ENCODE measurements at regions not wholly inside any gene's neighbourhood (a gene's known extent, or its start where the extent isn't known, plus 50 kb on each side); places are given as distances from the start of the nearest gene placed in this dataset.
A peak's percentile ranks its signal among the peaks of the same experiment; 100 is the strongest.
"Not testable (repeated sequence)": the region's sequence is repeated elsewhere in the genome, so short reads cannot be mapped to it uniquely, and the experiment has no call there.

- H3K27me3 ChIP-seq, result no peaks in the 10 kb centered on the region
- no peak overlapping the region for H2AFZ ChIP-seq
- 48% methylated on average over 2 of the region's 2 CpGs for WGBS (ENCODE audit: low lambda C conversion rate, missing lambda C conversion rate)
- peaks cover 8% of the 10 kb centered on the region for H3K4me1 ChIP-seq (ENCODE audit: insufficient read depth)
- no peaks in the 10 kb centered on the region for H3K36me3 ChIP-seq (replicated peaks; ENCODE audit: insufficient read depth, low read depth)
- TF ChIP-seq CTCF (IDR thresholded peaks at IDR 0.05; ENCODE audit: poor library complexity) (no peak), EZH2 (IDR thresholded peaks at IDR 0.05; ENCODE audit: borderline replicate concordance) (no peak), EZH2phosphoT487 (IDR thresholded peaks at IDR 0.05; ENCODE audit: low read depth, severe bottlenecking, unreplicated experiment) (no peak)
- H3K79me2 ChIP-seq, result no peaks in the 10 kb centered on the region
- H3K4me3 ChIP-seq, result no peak overlapping the region
- no peak for DNase-seq (ENCODE audit: low spot score)
- no peaks in the 10 kb centered on the region for H3K9me2 ChIP-seq (replicated peaks; ENCODE audit: insufficient read depth)
- H4K20me1 ChIP-seq (ENCODE audit: insufficient read depth, poor library complexity, severe bottlenecking), result no peaks in the 10 kb centered on the region
- no peaks in the 10 kb centered on the region for H3K9me3 ChIP-seq (ENCODE audit: low read depth)
- no peak overlapping the region for H3K4me2 ChIP-seq
- H3K27ac ChIP-seq, result peak overlapping the region; percentile 41
These were observed 205.0 kb upstream of the SSTR4 start for GRCh38 chr20:22830138-22830537.

- H3K4me3 ChIP-seq; H3K27me3 ChIP-seq; H3K9me2 ChIP-seq (replicated peaks; ENCODE audit: insufficient read depth); H4K20me1 ChIP-seq (ENCODE audit: insufficient read depth, poor library complexity, severe bottlenecking); H3K79me2 ChIP-seq; H2AFZ ChIP-seq; DNase-seq (ENCODE audit: low spot score); H3K36me3 ChIP-seq (replicated peaks; ENCODE audit: insufficient read depth, low read depth); H3K9me3 ChIP-seq (ENCODE audit: low read depth); H3K4me1 ChIP-seq (ENCODE audit: insufficient read depth); H3K4me2 ChIP-seq: not testable (repeated sequence)
- peak overlapping the region; percentile 41 for H3K27ac ChIP-seq
- 83% methylated on average over 2 of the region's 2 CpGs for WGBS (ENCODE audit: low lambda C conversion rate, missing lambda C conversion rate)
These were observed 204.4 kb upstream of the SSTR4 start for GRCh38 chr20:22830715-22831114.

- TF ChIP-seq CTCF (IDR thresholded peaks at IDR 0.05; ENCODE audit: poor library complexity), result no peak
- TF ChIP-seq EZH2phosphoT487 (IDR thresholded peaks at IDR 0.05; ENCODE audit: low read depth, severe bottlenecking, unreplicated experiment), result no peak
- TF ChIP-seq EZH2 (IDR thresholded peaks at IDR 0.05; ENCODE audit: borderline replicate concordance), result no peak
- peak overlapping the region; percentile 6 for H3K4me2 ChIP-seq
- peak; percentile 48 for DNase-seq (ENCODE audit: low spot score)
These were observed 201.3 kb upstream of the SSTR4 start for GRCh38 chr20:22833851-22834250.

GRCh38 chr20:22834651-22835256 is 200.4 kb upstream of the SSTR4 start:
- H3K36me3 ChIP-seq (replicated peaks; ENCODE audit: insufficient read depth, low read depth), result no peaks in the 10 kb centered on the region
- no peaks in the 10 kb centered on the region for H3K9me3 ChIP-seq (ENCODE audit: low read depth)
- H3K4me3 ChIP-seq, result no peak overlapping the region
- H3K27me3 ChIP-seq, result no peaks in the 10 kb centered on the region
- no peaks in the 10 kb centered on the region for H3K9me2 ChIP-seq (replicated peaks; ENCODE audit: insufficient read depth)
- H2AFZ ChIP-seq, result no peak overlapping the region
- no peaks in the 10 kb centered on the region for H4K20me1 ChIP-seq (ENCODE audit: insufficient read depth, poor library complexity, severe bottlenecking)
- no peak for DNase-seq (ENCODE audit: low spot score)
- H3K79me2 ChIP-seq, result no peaks in the 10 kb centered on the region
- TF ChIP-seq CTCF (IDR thresholded peaks at IDR 0.05; ENCODE audit: poor library complexity) (no peak), EZH2 (IDR thresholded peaks at IDR 0.05; ENCODE audit: borderline replicate concordance) (no peak), EZH2phosphoT487 (IDR thresholded peaks at IDR 0.05; ENCODE audit: low read depth, severe bottlenecking, unreplicated experiment) (no peak)
- no peak overlapping the region for H3K27ac ChIP-seq
- peaks cover 3% of the 10 kb centered on the region for H3K4me1 ChIP-seq (ENCODE audit: insufficient read depth)
- H3K4me2 ChIP-seq, result no peak overlapping the region

More at GRCh38 chr20:22833851-22834250, 201.3 kb upstream of the SSTR4 start:
- Histone ChIP-seq H3K36me3 (replicated peaks; ENCODE audit: insufficient read depth, low read depth) (no peaks in the 10 kb centered on the region), H4K20me1 (ENCODE audit: insufficient read depth, poor library complexity, severe bottlenecking) (no peaks in the 10 kb centered on the region), H2AFZ (no peak overlapping the region), H3K4me3 (no peak overlapping the region), H3K79me2 (no peaks in the 10 kb centered on the region), H3K9me3 (ENCODE audit: low read depth) (no peaks in the 10 kb centered on the region), H3K27ac (no peak overlapping the region), H3K9me2 (replicated peaks; ENCODE audit: insufficient read depth) (no peaks in the 10 kb centered on the region), H3K4me1 (ENCODE audit: insufficient read depth) (peaks cover 3% of the 10 kb centered on the region), H3K27me3 (no peaks in the 10 kb centered on the region)
- WGBS (ENCODE audit: low lambda C conversion rate, missing lambda C conversion rate), result 44% methylated on average over 8 of the region's 8 CpGs

Measured in hepatocyte (in vitro differentiated cells).